ENCODE measurements at regions not wholly inside any gene's neighbourhood (a gene's known extent, or its start where the extent isn't known, plus 50 kb on each side); places are given as distances from the start of the nearest gene placed in this dataset.

- no peak overlapping the region for H3K27ac ChIP-seq (ENCODE audit: control insufficient read depth, insufficient read depth)
- no peak overlapping the region for H3K9ac ChIP-seq (ENCODE audit: control insufficient read depth, insufficient read depth, low read length)
- no peak overlapping the region for H3K4me3 ChIP-seq
- H3K4me1 ChIP-seq (ENCODE audit: control insufficient read depth, insufficient read depth, low read length), result no peaks in the 10 kb centered on the region
- DNase-seq (ENCODE audit: low read depth, low spot score) (no peak), FAIRE-seq (no peak), ATAC-seq (no peak)
- RAD21 ChIA-PET (ENCODE audit: unreplicated experiment), result no interaction called here
- H3K27me3 ChIP-seq (replicated peaks in 1 of 2; ENCODE audit: control insufficient read depth in 2 of 2, insufficient read depth in 2 of 2, low read length in 1 of 2), result no peaks in the 10 kb centered on the region
- intact Hi-C loops (cut with micrococcal nuclease; ENCODE audit: unreplicated experiment), result no loop called here
- no peaks in the 10 kb centered on the region for H3K79me2 ChIP-seq (ENCODE audit: control insufficient read depth, insufficient read depth, low read length)
- CTCF ChIA-PET, result no interaction called here
- H3K4me2 ChIP-seq (ENCODE audit: control insufficient read depth, insufficient read depth), result no peak overlapping the region
- no peak for TF ChIP-seq CHD4 (IDR thresholded peaks at IDR 0.05)
- TF ChIP-seq RELB (IDR thresholded peaks at IDR 0.05; ENCODE audit: low read depth), result no peak
- no peak for TF ChIP-seq SIX5 (IDR thresholded peaks at IDR 0.05; ENCODE audit: low read depth, low read length, severe bottlenecking)
- no peak for TF ChIP-seq IKZF1 (conservative IDR thresholded peaks at IDR 0.05)
- H3K9me3 ChIP-seq (replicated peaks; ENCODE audit: control insufficient read depth, insufficient read depth, low read length), result no peaks in the 10 kb centered on the region
- WGBS (ENCODE audit: insufficient coverage, insufficient replicate concordance, low lambda C conversion rate, missing lambda C conversion rate), result 29% methylated on average over 7 of the region's 7 CpGs
- in situ Hi-C loops (cut with MboI), result no loop called here
- SMC1A ChIA-PET (ENCODE audit: uncharacterized antibody, unreplicated experiment), result no interaction called here
- BruUV-seq (replicated peaks), result no TSS peak
- H2AFZ ChIP-seq (ENCODE audit: control insufficient read depth, low read depth, low read length), result no peak overlapping the region
- POLR2A ChIA-PET, result no interaction called here
- H4K20me1 ChIP-seq (ENCODE audit: control insufficient read depth, insufficient read depth), result no peaks in the 10 kb centered on the region
- no peaks in the 10 kb centered on the region for H3K36me3 ChIP-seq (ENCODE audit: control insufficient read depth in 2 of 2, insufficient read depth in 2 of 2, low read length in 1 of 2)
Observed at GRCh38 chr3:65024148-65024547, 336.3 kb upstream of the ADAMTS9 start.

- Histone ChIP-seq H3K4me1 (ENCODE audit: control insufficient read depth, insufficient read depth, low read length) (no peaks in the 10 kb centered on the region), H3K36me3 (ENCODE audit: control insufficient read depth in 2 of 2, insufficient read depth in 2 of 2, low read length in 1 of 2) (no peaks in the 10 kb centered on the region), H3K27me3 (replicated peaks in 1 of 2; ENCODE audit: control insufficient read depth in 2 of 2, insufficient read depth in 2 of 2, low read length in 1 of 2) (no peaks in the 10 kb centered on the region), H3K9me3 (replicated peaks; ENCODE audit: control insufficient read depth, insufficient read depth, low read length) (no peaks in the 10 kb centered on the region), H3K9ac (ENCODE audit: control insufficient read depth, insufficient read depth, low read length) (no peak overlapping the region), H3K27ac (ENCODE audit: control insufficient read depth, insufficient read depth) (no peak overlapping the region), H3K79me2 (ENCODE audit: control insufficient read depth, insufficient read depth, low read length) (no peaks in the 10 kb centered on the region), H3K4me3 (no peak overlapping the region), H4K20me1 (ENCODE audit: control insufficient read depth, insufficient read depth) (no peaks in the 10 kb centered on the region), H3K4me2 (ENCODE audit: control insufficient read depth, insufficient read depth) (no peak overlapping the region), H2AFZ (ENCODE audit: control insufficient read depth, low read depth, low read length) (no peak overlapping the region)
- intact Hi-C loops (cut with micrococcal nuclease; ENCODE audit: unreplicated experiment), result no loop called here
- ChIA-PET RAD21 (ENCODE audit: unreplicated experiment) (no interaction called here), POLR2A (no interaction called here), CTCF (interaction anchor here (1.1 kb wide), 1 partner anchor 13 kb away, joined by 3 read pairs; no protein-coding TSS in a partner anchor), SMC1A (ENCODE audit: uncharacterized antibody, unreplicated experiment) (interaction anchor here (1.1 kb wide), 1 partner anchor 8 kb away, joined by 3 read pairs; no protein-coding TSS in a partner anchor)
- WGBS (ENCODE audit: insufficient coverage, insufficient replicate concordance, low lambda C conversion rate, missing lambda C conversion rate), result 37% methylated on average over 5 of the region's 5 CpGs
- ATAC-seq, result no peak
- DNase-seq (ENCODE audit: low read depth, low spot score), result no peak
- no peak for FAIRE-seq
- no TSS peak for BruUV-seq (replicated peaks)
- in situ Hi-C loops (cut with MboI), result no loop called here
- no peak for TF ChIP-seq CHD4 (IDR thresholded peaks at IDR 0.05)
- TF ChIP-seq REST (IDR thresholded peaks at IDR 0.05; ENCODE audit: low read depth, low read length), result no peak
- TF ChIP-seq GABPA (IDR thresholded peaks at IDR 0.05; ENCODE audit: low read depth), result no peak
- no peak for TF ChIP-seq KLF5 (IDR thresholded peaks at IDR 0.05; ENCODE audit: partially characterized antibody)
- no peak for TF ChIP-seq BACH1 (IDR thresholded peaks at IDR 0.05; ENCODE audit: borderline replicate concordance)
- no peak for TF ChIP-seq TCF12 (IDR thresholded peaks at IDR 0.05; ENCODE audit: low read depth, low read length)
Observed at GRCh38 chr3:65020281-65021160, 332.7 kb upstream of the ADAMTS9 start.

All from GM12878 (cell line).